GM19025 (cell line): ENCODE measurements at regions not wholly inside any gene's neighbourhood (a gene's known extent, or its start where the extent isn't known, plus 50 kb on each side); places are given as distances from the start of the nearest gene placed in this dataset.
"Not testable (repeated sequence)": the region's sequence is repeated elsewhere in the genome, so short reads cannot be mapped to it uniquely, and the experiment has no call there.

ENCODE experiments used
- ATAC-seq: cut with Tn5 transposase; IDR thresholded peaks from one replicate; pipeline ENCODE4 v1.9.1; 2021; ENCODE audit warnings: mild to moderate bottlenecking, low read depth, moderate library complexity; ENCODE audit not compliant: unreplicated experiment

GRCh38 chr2:160628020-160628637 is 134.5 kb upstream of the RBMS1 start:
- not testable (repeated sequence) for ATAC-seq

GRCh38 chr2:160628811-160629210 is 135.2 kb upstream of the RBMS1 start:
- no peak for ATAC-seq

GRCh38 chr2:160630801-160631590 is 137.4 kb upstream of the RBMS1 start:
- no peak for ATAC-seq

DNA sequence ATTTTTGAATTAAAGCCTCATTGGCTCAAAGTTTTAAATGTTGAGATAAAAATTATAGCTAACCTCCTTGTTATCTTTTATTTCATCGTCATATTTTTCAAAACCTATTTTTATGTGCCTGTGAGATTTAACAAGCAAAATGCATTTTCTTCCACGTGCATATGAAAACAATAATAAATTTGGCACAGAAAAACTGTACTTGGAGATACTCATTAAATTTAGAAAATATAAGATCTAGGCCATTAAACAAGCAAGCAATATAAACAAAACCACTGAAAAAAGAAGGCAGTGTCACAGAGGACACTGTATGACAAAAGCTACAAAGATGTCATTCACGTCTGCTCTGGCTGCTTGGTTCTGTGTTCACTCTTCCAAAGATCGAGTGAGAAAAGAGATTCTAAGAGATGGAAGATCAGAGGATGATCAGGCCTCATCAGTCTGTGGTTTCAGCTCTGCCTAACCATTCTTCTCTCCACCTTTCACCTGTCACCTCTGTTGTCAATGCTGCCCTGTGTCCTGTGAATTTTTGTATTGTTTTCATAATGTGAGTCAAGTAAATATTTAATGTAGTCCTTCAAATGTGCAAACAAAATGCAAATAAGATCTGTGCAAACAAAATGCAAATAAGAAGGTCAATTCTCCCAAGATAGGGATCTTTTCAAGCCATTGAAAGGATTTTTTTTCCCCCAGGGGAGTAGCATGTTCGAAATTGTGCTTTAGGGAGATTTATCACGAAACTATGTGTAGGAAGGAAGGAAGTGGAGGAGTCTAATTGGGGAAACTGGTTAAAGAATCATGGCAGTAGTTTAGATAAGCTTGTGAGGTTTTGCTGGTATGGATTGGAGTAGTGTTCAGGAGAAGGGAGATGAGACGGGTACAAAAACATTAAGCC is 138.7 kb upstream of the RBMS1 start:
- no peak for ATAC-seq

DNA sequence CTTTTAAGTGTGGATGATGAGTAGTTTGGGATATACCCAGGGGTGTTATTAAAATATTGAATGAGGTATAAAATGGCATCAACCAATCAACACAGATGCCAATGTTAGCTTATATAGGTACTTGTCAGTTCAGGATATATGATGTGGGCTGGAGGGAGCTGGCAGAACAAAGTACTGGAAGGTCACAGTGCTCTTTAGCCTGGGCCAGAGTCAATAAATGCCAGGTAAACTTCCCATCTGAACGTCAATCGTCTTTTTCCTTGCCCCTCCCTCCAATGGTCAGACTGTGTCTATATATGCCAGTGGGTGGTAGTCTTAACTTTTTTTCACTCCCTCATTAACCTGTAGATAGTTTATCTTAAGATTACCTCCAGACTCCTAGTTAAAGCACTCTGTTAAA is 140.8 kb upstream of the RBMS1 start:
- no peak for ATAC-seq

- ATAC-seq: no peak
Observed at GRCh38 chr2:160635488-160635887, 141.9 kb upstream of the RBMS1 start.

DNA sequence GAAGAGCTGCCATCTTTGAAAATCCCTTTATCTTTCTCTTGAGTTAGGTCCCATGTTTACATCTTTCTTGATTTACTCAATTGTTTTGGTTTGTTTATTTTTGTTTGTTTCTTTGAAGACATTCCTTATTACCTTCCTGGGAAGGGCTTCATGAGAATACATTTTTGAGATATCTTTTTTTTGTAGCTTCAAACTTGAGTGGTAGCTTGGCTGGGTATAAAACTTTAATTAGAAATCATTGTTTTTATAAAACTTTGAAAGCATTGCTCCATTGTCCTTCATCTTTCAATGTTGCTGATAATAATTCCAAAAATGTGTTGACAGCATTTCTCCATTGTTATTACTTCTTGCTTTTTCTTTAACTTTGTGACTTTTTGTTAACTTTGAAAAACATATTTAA is 145.9 kb upstream of the RBMS1 start:
- no peak for ATAC-seq

GRCh38 chr2:160646684-160647444 is 153.3 kb upstream of the RBMS1 start:
- no peak for ATAC-seq

DNA sequence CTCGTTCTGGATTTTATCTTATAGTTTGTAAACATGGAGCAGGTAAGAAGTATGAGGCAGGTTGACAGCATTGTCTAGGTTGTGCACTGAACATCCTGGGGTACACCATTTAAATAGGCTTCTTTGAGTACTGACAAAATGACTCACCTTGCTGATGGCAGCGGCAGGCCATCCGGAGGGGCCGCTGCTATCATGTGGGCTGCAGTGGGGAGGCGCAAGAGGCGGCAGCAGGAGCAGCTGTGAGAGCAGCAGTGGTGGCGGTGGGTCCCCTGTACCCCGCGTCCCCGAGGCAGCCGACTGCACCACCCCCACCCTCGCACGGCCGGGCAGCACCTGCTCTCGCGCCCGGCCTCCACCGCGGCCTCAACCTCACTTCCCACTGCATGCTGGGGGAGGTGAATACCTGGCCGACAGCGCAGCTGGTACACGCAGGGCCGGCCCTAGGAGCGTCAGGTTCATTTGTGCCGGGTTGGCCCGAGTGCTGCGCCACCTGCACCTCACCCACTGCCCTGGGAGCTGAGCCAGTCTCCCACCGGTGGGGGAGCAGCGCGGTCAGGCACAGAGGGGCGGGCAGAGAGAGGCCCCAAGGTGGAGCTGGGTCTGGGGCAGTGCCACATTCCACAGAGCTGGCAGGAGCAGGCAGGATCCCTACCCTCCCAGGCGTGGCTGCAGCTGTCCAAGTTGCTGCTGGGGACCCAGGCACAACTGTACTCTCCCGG is 154.5 kb upstream of the RBMS1 start:
- no peak for ATAC-seq

GRCh38 chr2:160649698-160650097 is 156.1 kb upstream of the RBMS1 start:
- ATAC-seq: no peak

DNA sequence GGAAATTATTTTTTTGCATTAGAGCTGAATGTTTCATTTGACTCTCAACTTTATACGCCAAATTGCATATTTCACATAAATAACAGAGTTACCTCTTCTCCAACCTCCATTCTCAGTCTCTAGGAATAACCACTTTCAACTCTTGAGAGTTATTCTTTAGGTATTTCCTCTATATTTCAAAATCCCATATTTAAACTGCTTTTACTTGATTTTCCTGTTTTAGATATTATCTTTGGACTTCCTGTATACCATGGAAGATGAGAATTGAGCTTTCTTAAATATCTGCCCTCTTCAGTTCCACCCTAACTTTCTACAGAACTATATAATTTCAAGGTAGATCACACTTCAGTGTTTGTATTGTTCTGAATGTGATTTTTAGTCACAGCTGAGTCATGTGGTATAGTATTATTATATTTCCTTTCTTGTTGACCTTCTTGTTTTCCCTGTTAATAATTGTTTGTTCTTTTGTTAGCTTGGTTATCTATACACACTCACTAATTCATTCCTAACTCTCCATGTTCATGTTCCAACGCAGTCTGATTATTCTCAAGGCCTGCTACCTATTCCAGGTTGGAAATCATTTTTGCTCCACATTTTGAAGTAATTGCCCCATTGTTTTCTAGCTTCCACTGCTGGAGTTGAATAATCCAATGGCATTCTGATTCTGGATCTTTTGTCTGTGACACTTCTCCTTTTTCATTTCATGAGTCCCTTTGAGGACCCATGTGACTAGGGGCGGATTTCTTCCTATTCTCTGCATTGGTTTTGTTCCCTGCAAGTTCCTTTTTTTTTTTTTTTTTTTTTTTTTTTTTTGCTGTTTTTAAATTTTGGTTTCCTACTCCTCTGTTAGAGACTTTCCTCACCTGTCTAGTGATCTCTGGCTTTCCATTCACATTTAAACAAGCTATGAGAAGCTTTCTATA is 156.8 kb upstream of the RBMS1 start:
- no peak for ATAC-seq

- no peak for ATAC-seq
Observed at GRCh38 chr2:160651416-160652200, 158.0 kb upstream of the RBMS1 start.

DNA sequence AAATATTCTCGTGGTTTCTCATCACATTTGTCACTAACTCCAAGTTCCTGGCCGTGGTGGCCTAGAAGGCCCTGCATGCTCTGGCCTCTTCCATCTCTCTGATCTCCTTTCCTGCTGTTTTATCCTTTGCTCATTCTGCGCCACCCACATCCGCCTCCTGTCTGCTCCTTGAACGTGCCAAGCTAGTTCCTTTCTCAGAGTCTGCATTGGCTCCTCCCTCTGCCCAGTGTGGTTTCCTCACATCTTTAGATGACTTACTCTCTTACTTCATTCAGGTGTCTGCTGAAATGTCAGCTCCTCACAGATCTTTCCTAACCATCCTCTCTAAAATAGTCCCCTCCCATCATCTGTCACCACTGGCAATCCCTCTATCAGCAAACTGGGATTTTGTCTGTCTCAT is 158.6 kb upstream of the RBMS1 start:
- ATAC-seq: no peak

GRCh38 chr2:160657196-160657595 is 163.6 kb upstream of the RBMS1 start:
- no peak for ATAC-seq

DNA sequence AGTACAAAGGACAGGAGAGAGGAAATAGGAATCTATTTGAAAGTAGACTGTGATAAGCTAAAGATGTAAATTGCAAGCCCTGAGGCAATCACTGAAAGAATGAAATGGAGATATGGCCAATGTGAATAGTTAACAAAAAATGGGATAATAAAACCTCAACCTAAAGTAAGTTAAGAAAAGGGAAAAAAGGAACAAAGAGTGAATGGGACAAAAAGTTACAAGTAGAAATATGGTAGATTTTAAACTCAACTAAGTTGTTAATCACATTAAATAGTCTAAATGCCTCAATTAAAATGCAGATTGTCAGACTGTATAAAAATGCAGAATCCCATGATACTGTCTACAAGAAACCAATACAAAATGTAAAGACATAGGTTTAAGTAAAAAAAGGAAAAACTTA is 165.2 kb upstream of the RBMS1 start:
- no peak for ATAC-seq

DNA sequence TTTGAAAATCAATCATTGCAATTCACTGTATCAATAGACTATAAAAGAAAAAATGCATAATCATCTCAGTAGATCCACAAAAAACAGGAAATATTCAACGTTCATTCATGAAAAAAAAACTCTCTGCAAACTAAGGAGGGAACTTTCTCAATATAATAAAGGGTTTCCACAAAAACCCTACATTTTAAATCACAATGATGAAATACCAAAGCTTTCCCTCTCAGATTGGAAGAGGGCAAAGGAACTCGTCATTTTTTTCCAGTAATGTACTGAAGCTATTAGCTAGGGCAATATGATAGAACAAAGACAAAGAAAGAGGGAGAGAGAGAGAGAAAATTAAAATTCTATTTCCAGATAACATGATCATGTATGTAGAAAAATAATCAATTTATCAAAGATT is 167.1 kb upstream of the RBMS1 start:
- ATAC-seq: no peak

- ATAC-seq: no peak
Observed at GRCh38 chr2:160664603-160665140, 171.1 kb upstream of the RBMS1 start.
